ENCODE measurements at regions not wholly inside any gene's neighbourhood (a gene's known extent, or its start where the extent isn't known, plus 50 kb on each side); places are given as distances from the start of the nearest gene placed in this dataset.

- WGBS, 2 donors (ENCODE audit: low coverage in 1 of 2): 21 to 27% methylated on average over 7 to 9 of the region's 9 CpGs
- Histone ChIP-seq H3K27me3 (peaks cover 27% of the 10 kb centered on the region), H3K4me1 (peaks cover 28 to 97% (median 33%) of the 10 kb centered on the region in 3 donors), H3K27ac (peak overlapping the region; percentile 80 to 94 (median 83)), H3K4me3 (no peak overlapping the region), H3K36me3 (no peaks in the 10 kb centered on the region), H3K9me3 (no peaks in the 10 kb centered on the region)
- peak; percentile 40 for ATAC-seq
- no peak for TF ChIP-seq EP300 (IDR thresholded peaks at IDR 0.05)
- no peak for TF ChIP-seq POLR2A (IDR thresholded peaks at IDR 0.05)
- TF ChIP-seq, protein P1, sequence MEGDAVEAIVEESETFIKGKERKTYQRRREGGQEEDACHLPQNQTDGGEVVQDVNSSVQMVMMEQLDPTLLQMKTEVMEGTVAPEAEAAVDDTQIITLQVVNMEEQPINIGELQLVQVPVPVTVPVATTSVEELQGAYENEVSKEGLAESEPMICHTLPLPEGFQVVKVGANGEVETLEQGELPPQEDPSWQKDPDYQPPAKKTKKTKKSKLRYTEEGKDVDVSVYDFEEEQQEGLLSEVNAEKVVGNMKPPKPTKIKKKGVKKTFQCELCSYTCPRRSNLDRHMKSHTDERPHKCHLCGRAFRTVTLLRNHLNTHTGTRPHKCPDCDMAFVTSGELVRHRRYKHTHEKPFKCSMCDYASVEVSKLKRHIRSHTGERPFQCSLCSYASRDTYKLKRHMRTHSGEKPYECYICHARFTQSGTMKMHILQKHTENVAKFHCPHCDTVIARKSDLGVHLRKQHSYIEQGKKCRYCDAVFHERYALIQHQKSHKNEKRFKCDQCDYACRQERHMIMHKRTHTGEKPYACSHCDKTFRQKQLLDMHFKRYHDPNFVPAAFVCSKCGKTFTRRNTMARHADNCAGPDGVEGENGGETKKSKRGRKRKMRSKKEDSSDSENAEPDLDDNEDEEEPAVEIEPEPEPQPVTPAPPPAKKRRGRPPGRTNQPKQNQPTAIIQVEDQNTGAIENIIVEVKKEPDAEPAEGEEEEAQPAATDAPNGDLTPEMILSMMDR (IDR thresholded peaks at IDR 0.05): no peak
- peak; percentile 66 for TF ChIP-seq POLR2AphosphoS5 (IDR thresholded peaks at IDR 0.05)
Observed at GRCh38 chr7:25849500-25850184, 302.4 kb upstream of the NFE2L3 start.

DNA sequence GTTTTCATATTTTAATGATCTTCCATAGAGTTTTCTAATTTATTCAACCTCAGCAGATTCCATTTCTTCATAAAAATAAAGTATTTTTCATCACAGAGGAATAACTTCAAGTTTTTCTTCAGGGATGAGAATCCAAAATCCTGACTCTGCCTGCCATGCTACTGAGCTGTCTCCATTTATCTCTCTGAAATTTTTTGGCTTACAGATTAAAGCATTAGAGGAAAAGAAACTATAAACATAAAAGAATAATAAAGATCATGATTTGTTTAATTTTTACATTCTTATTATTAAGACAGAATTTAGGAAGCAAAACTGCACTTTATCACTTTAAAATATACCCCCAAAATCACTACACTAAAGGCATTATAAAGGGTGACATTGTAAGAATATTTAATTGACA lies 301.8 kb upstream of the NFE2L3 start:
- Histone ChIP-seq H3K4me1 (peaks cover 28 to 98% (median 33%) of the 10 kb centered on the region in 3 donors), H3K9me3 (no peaks in the 10 kb centered on the region), H3K27ac (peak overlapping the region; percentile 80 to 94 (median 83)), H3K36me3 (no peaks in the 10 kb centered on the region), H3K4me3 (no peak overlapping the region), H3K27me3 (peaks cover 32% of the 10 kb centered on the region)
- ATAC-seq: no peak
- TF ChIP-seq, protein P1 (IDR thresholded peaks at IDR 0.05): no peak

DNA sequence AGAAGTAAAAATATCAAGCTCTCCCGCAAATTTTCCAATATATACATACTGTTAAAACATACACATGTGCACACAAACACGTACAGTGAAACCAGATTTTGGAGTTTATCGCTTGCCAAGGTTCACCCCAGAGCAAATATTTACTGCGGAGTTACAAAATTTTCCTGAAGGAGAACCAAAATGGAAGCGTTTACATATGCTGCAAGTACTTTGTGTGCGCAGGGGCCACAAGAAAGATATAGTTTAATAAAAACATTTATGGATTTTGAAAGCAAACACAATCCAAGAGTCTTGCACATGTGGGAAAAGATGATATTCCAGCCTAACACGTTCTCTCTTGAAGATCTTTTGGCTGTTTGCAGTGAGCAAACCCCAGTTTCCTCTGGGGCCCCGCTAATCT lies 301.3 kb upstream of the NFE2L3 start:
- 48 to 86% methylated on average over 5 to 8 of the region's 8 CpGs for WGBS, 2 donors (ENCODE audit: low coverage in 1 of 2)
- no peak for ATAC-seq
- Histone ChIP-seq H3K4me3 (no peak overlapping the region), H3K9me3 (no peaks in the 10 kb centered on the region), H3K27me3 (peaks cover 37% of the 10 kb centered on the region), H3K36me3 (no peaks in the 10 kb centered on the region), H3K4me1 (peaks cover 28 to 94% (median 33%) of the 10 kb centered on the region in 3 donors), H3K27ac (peak overlapping the region; percentile 80 to 94 (median 83))
- no peak for TF ChIP-seq POLR2A (IDR thresholded peaks at IDR 0.05)
- TF ChIP-seq, protein P1 (IDR thresholded peaks at IDR 0.05): no peak
- no peak for TF ChIP-seq POLR2AphosphoS5 (IDR thresholded peaks at IDR 0.05)
- TF ChIP-seq EP300 (IDR thresholded peaks at IDR 0.05): no peak

DNA sequence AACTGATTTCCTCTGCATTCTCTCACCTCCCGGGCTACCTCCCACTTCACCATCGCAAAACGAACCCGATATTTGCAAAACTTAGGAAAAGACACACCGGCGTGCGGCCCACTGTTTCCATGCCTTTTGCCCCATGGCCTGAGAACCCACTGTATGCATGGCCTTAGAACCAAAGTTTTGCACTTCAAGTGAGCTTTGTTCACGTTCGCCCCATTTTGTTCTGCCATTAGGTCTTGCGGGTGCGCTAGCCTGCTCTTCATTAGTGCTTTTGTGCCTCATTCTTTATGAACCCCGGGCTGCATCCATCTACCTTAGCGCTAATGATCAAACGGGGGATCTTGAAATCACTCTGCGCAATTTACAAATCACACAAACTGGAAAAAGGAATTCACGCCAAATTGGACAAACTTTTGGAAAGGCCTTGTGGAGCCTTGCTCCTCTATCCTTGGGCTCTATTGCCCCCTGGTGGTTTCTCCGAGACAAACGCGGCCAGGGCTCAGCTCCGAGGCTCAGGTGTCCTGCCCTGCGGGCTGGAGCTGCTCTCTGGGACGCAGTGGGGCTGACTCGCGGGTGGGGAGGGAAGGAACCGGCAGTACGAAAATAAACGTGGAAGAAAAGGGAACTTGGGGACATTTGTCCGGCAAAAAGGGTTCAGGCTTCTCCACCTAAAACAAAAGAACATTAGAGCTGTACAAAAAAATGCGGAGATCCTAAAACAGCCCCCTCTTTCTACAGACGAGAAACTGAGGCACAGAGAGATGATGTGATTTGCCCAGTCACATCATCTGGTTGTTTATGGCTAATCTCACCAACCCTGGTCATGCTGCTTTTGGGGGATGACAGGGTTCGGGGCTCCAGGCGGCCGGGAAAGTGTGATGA lies 300.4 kb upstream of the NFE2L3 start:
- peak overlapping the region; percentile 37 to 94 (median 83) for H3K27ac ChIP-seq
- no peaks in the 10 kb centered on the region for H3K9me3 ChIP-seq
- peak overlapping the region in 1 of 2 donors; percentile 38 for H3K4me3 ChIP-seq
- ATAC-seq: peak; percentile 73
- no peaks in the 10 kb centered on the region for H3K36me3 ChIP-seq
- WGBS, 2 donors (ENCODE audit: low coverage in 1 of 2): 52 to 58% methylated on average over 18 to 21 of the region's 33 CpGs
- H3K4me1 ChIP-seq: peaks cover 21 to 94% (median 33%) of the 10 kb centered on the region in 3 donors
- H3K27me3 ChIP-seq: peaks cover 46% of the 10 kb centered on the region
- TF ChIP-seq EP300 (IDR thresholded peaks at IDR 0.05) (no peak), POLR2AphosphoS5 (IDR thresholded peaks at IDR 0.05) (peak; percentile 77), POLR2A (IDR thresholded peaks at IDR 0.05) (no peak)
- TF ChIP-seq, protein P1 (IDR thresholded peaks at IDR 0.05): peak; percentile 89 to 96 (median 92)

All from gastroesophageal sphincter (tissue), 4 donors.